Natural killer cell (primary cell): ENCODE measurements at regions not wholly inside any gene's neighbourhood (a gene's known extent, or its start where the extent isn't known, plus 50 kb on each side); places are given as distances from the start of the nearest gene placed in this dataset.

Source experiments
- ATAC-seq, 3 donors: fragments of 150-1000 bp in 2 of 3; fragments of 200-7000 bp in 1 of 3; cut with Tn5 transposase; 1 replicate in 1 of 3; 2 replicates in 2 of 3; pipeline ENCODE4 v1.10.0; 2021; ENCODE audit warnings: mild to moderate bottlenecking in 2 of 3, moderate library complexity in 2 of 3
- DNase-seq, 2 donors: peaks; one replicate each; pipeline versions ENCODE4 v3.0.0 to v3.0.0-alpha.2; 2013 to 2021; ENCODE audit warnings: mixed read lengths in 1 of 2
- H3K27ac ChIP-seq: one replicate; pipeline ENCODE4 v1.5.1; 2013; ENCODE audit warnings: mild to moderate bottlenecking, low read length
- H3K27me3 ChIP-seq: one replicate; pipeline ENCODE4 v1.6.1; 2013; ENCODE audit warnings: low read length; ENCODE audit not compliant: control insufficient read depth, insufficient read depth
- H3K36me3 ChIP-seq: one replicate; pipeline ENCODE4 v1.6.1; 2013; ENCODE audit warnings: low read length; ENCODE audit not compliant: control insufficient read depth, insufficient read depth
- H3K4me1 ChIP-seq: one replicate; pipeline ENCODE4 v1.6.1; 2013; ENCODE audit warnings: low read length; ENCODE audit not compliant: control insufficient read depth, insufficient read depth
- H3K4me3 ChIP-seq: one replicate; pipeline ENCODE4 v1.5.1; 2013; ENCODE audit warnings: low read length
- H3K9me3 ChIP-seq: one replicate; pipeline ENCODE4 v1.6.1; 2013; ENCODE audit warnings: low read length; ENCODE audit not compliant: control insufficient read depth, insufficient read depth
- H3K27ac Mint-ChIP-seq, 2 donors: one replicate each; pipeline ENCODE4 v1.8.0; 2022; ENCODE audit warnings: mild to moderate bottlenecking in 2 of 2, mixed read lengths in 2 of 2, moderate library complexity in 1 of 2
- H3K27me3 Mint-ChIP-seq, 2 donors: one replicate each; pipeline ENCODE4 v1.8.0; 2022; ENCODE audit warnings: low read depth in 2 of 2, mixed read lengths in 2 of 2
- H3K36me3 Mint-ChIP-seq: one replicate; pipeline ENCODE4 v1.8.0; 2022; ENCODE audit warnings: mixed read lengths
- H3K4me1 Mint-ChIP-seq, 2 donors: one replicate each; pipeline ENCODE4 v1.8.0; 2022; ENCODE audit warnings: mixed read lengths in 2 of 2
- H3K4me3 Mint-ChIP-seq: one replicate; pipeline ENCODE4 v1.8.0; 2022; ENCODE audit warnings: mild to moderate bottlenecking, moderate library complexity, mixed read lengths
- H3K9me3 Mint-ChIP-seq, 2 donors: one replicate each; pipeline ENCODE4 v1.8.0; 2022; ENCODE audit warnings: mixed read lengths in 2 of 2
- WGBS: methylation state at CpG from one replicate; pipeline ENCODE4 v1.1.7; 2013; ENCODE audit warnings: missing lambda C conversion rate; ENCODE audit not compliant: insufficient coverage; 5-methylcytosine and 5-hydroxymethylcytosine counted together
- intact Hi-C: fragments of 100-400 bp; cut with micrococcal nuclease; formaldehyde crosslinking; loops from one replicate; pipeline ENCODE4 v1.14.2; 2022
- TF ChIP-seq, protein P1 (sequence below): fragments of 200-600 bp; IDR thresholded peaks from one replicate; pipeline ENCODE4 v1.8.0; 2022; ENCODE audit warnings: antibody characterized with exemption

DNA sequence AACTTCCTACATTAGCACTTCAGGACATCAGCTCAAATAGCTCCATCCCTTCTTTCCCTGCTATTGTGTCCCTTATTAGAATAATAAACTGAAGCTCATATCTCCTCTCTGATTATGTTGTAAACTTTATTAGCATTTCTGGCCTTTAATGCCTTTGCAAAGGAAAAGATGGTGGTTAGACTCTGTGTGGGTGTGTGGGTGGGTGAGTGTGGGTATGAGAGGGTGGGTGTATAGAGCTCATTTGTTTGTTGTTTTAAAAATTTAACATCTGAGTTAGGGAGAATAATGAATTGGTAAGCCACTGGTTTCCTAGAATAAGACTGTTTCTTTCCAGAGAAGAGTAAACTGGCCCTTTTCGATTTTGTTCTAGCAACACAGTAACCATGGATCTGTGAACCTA lies 70.6 kb upstream of the L3MBTL3 start:
- DNase-seq = no peak
- Histone ChIP-seq H3K27ac (no peak overlapping the region), H3K36me3 (no peaks in the 10 kb centered on the region), H3K4me1 (no peaks in the 10 kb centered on the region), H3K27me3 (no peaks in the 10 kb centered on the region), H3K4me3 (no peak overlapping the region), H3K9me3 (no peaks in the 10 kb centered on the region)
- Mint-ChIP-seq H3K4me1 (no peaks in the 10 kb centered on the region), H3K27me3 (peaks cover 15 to 36% of the 10 kb centered on the region in 2 donors), H3K9me3 (no peaks in the 10 kb centered on the region), H3K4me3 (no peak overlapping the region), H3K36me3 (no peaks in the 10 kb centered on the region), H3K27ac (no peak overlapping the region)
- 88% methylated on average over 1 of the region's 1 CpG for WGBS
- TF ChIP-seq, protein P1, sequence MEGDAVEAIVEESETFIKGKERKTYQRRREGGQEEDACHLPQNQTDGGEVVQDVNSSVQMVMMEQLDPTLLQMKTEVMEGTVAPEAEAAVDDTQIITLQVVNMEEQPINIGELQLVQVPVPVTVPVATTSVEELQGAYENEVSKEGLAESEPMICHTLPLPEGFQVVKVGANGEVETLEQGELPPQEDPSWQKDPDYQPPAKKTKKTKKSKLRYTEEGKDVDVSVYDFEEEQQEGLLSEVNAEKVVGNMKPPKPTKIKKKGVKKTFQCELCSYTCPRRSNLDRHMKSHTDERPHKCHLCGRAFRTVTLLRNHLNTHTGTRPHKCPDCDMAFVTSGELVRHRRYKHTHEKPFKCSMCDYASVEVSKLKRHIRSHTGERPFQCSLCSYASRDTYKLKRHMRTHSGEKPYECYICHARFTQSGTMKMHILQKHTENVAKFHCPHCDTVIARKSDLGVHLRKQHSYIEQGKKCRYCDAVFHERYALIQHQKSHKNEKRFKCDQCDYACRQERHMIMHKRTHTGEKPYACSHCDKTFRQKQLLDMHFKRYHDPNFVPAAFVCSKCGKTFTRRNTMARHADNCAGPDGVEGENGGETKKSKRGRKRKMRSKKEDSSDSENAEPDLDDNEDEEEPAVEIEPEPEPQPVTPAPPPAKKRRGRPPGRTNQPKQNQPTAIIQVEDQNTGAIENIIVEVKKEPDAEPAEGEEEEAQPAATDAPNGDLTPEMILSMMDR = no peak
- intact Hi-C loops = no loop called here
- no peak for ATAC-seq

DNA sequence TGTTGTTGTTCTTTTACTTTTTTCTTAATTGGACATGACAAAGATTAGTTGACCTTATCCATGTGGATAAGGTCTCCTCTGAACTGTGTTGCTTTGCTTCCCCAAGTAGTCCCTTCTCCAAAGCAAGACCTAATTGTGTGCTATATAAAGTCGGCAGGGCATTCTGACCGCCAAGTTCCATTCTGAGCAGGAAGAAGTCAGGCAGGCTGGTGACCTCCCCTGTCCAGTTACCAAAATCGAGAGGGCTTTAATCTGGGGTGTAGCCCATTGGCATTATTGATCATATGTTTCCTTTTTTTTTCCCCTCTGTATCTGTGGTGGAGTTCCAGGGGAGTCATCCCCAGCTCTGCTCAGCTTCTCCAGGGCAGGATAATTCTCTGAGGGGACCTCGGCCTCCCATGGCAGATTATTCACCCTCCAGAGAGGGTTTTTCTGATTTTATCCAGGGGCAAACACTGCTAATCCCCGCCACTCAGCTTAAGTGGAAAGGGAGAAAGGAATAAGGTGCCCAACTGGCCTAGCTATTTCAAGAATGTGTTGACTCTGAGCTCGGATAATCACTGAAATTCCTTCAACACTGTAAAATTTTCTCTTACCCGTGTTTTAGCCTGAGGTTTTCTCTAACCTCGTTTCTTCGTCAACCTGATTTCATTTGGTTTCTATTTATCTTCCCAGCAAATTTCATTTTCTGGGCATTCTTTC lies 71.8 kb upstream of the L3MBTL3 start:
- no peaks in the 10 kb centered on the region for H3K36me3 Mint-ChIP-seq
- H3K4me3 Mint-ChIP-seq = no peak overlapping the region
- peaks cover 18 to 30% of the 10 kb centered on the region in 2 donors for H3K27me3 Mint-ChIP-seq
- H3K27ac Mint-ChIP-seq = no peak overlapping the region
- Histone ChIP-seq H3K4me1 (no peaks in the 10 kb centered on the region), H3K36me3 (no peaks in the 10 kb centered on the region), H3K4me3 (no peak overlapping the region), H3K27me3 (no peaks in the 10 kb centered on the region), H3K9me3 (no peaks in the 10 kb centered on the region), H3K27ac (no peak overlapping the region)
- no peak for DNase-seq
- no peak for ATAC-seq
- TF ChIP-seq, protein P1 = no peak
- no peaks in the 10 kb centered on the region for H3K4me1 Mint-ChIP-seq
- H3K9me3 Mint-ChIP-seq = no peaks in the 10 kb centered on the region
- 84% methylated on average over 9 of the region's 9 CpGs for WGBS
- intact Hi-C loops = no loop called here

DNA sequence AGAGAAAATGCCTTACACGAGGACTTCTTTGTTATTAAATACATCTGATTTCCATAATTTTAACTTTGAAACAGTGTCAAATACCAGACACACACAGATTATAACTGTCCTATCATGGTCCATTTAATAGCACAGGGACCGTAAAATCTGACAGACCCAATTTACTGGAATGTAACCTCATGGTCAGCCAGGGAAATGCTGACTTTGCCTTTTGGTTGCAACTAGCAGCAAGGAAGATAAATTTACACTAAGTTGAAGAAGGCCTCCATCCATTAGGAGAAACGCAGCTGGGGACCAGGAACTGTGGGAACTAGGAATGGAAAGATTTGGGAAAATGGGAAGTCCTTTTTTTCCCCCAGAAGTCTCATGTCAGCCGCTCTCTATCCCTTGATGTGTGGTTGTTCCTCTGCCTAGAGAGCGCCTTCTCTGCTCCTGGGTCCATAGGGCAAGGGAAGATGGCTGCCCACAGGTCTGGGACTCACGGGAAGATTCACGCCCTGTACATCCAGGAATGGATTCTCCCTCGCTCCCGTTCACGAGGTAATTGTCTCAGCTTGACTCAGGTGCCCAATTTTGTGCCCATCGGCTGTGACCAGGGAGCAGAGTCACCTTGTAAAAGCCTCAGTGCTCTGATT lies 74.6 kb upstream of the L3MBTL3 start:
- DNase-seq (no peak), ATAC-seq (no peak)
- no peaks in the 10 kb centered on the region for H3K4me1 ChIP-seq
- H3K27me3 ChIP-seq = no peaks in the 10 kb centered on the region
- Mint-ChIP-seq H3K27ac (no peak overlapping the region), H3K36me3 (no peaks in the 10 kb centered on the region), H3K4me1 (no peaks in the 10 kb centered on the region), H3K4me3 (no peak overlapping the region), H3K27me3 (peaks cover 24 to 47% of the 10 kb centered on the region in 2 donors), H3K9me3 (no peaks in the 10 kb centered on the region)
- H3K4me3 ChIP-seq = no peak overlapping the region
- no peak overlapping the region for H3K27ac ChIP-seq
- no peaks in the 10 kb centered on the region for H3K36me3 ChIP-seq
- intact Hi-C loops = no loop called here
- WGBS = 94% methylated on average over 11 of the region's 11 CpGs
- no peaks in the 10 kb centered on the region for H3K9me3 ChIP-seq
- TF ChIP-seq, protein P1 = no peak
